CD4-positive, CD25-positive, alpha-beta regulatory T cell (primary cell): ENCODE measurements at regions not wholly inside any gene's neighbourhood (a gene's known extent, or its start where the extent isn't known, plus 50 kb on each side); places are given as distances from the start of the nearest gene placed in this dataset.

Experiments
- ATAC-seq, 2 donors: fragments of 150-1000 bp; cut with Tn5 transposase; one replicate each; pipeline ENCODE4 v1.10.0; 2021; ENCODE audit warnings: low read depth in 2 of 2, moderate number of reproducible peaks in 2 of 2, moderate library complexity in 1 of 2
- DNase-seq, 3 donors: peaks; one replicate each; pipeline versions ENCODE4 v3.0.0 to v3.0.0-alpha.2; 2012 to 2022; ENCODE audit warnings: mixed read lengths in 1 of 3
- H3K27ac ChIP-seq: one replicate; pipeline ENCODE4 v1.7.0; 2013; ENCODE audit warnings: mild to moderate bottlenecking, low read length; ENCODE audit not compliant: insufficient read depth, poor library complexity, severe bottlenecking
- H3K27me3 ChIP-seq: one replicate; pipeline ENCODE4 v1.7.0; 2013; ENCODE audit warnings: low read length; ENCODE audit not compliant: control insufficient read depth, insufficient read depth
- H3K36me3 ChIP-seq: one replicate; pipeline ENCODE4 v1.7.0; 2013; ENCODE audit warnings: mild to moderate bottlenecking, low read length, moderate library complexity; ENCODE audit not compliant: control insufficient read depth, insufficient read depth
- H3K4me1 ChIP-seq: 2 replicates; pipeline ENCODE4 v1.7.0; 2013; ENCODE audit warnings: mild to moderate bottlenecking, low read length; ENCODE audit not compliant: insufficient read depth, control insufficient read depth, poor library complexity, severe bottlenecking
- H3K4me3 ChIP-seq: one replicate; pipeline ENCODE4 v1.7.0; 2013; ENCODE audit warnings: low read depth, mild to moderate bottlenecking, low read length, moderate library complexity
- H3K9me3 ChIP-seq, 2 experiments: 1 replicate in 1 of 2; 2 replicates in 1 of 2; pipeline ENCODE4 v1.7.0; 2013; ENCODE audit warnings: low read length in 2 of 2, mild to moderate bottlenecking in 1 of 2, moderate library complexity in 1 of 2; ENCODE audit not compliant: control insufficient read depth in 2 of 2
- H3K27ac Mint-ChIP-seq, 3 donors: one replicate each; pipeline ENCODE4 v1.8.0; 2020 to 2022; ENCODE audit warnings: mild to moderate bottlenecking in 3 of 3, mixed read lengths in 3 of 3, moderate library complexity in 2 of 3
- H3K27me3 Mint-ChIP-seq: one replicate; pipeline ENCODE4 v1.8.0; 2022; ENCODE audit warnings: mild to moderate bottlenecking, mixed read lengths
- H3K36me3 Mint-ChIP-seq: one replicate; pipeline ENCODE4 v1.8.0; 2020; ENCODE audit warnings: mixed read lengths
- H3K4me1 Mint-ChIP-seq, 4 donors: one replicate each; pipeline ENCODE4 v1.8.0; 2020 to 2022; ENCODE audit warnings: mixed read lengths in 4 of 4, mild to moderate bottlenecking in 1 of 4
- H3K4me3 Mint-ChIP-seq, 4 donors: one replicate each; pipeline ENCODE4 v1.8.0; 2020 to 2022; ENCODE audit warnings: mild to moderate bottlenecking in 4 of 4, mixed read lengths in 4 of 4, moderate library complexity in 3 of 4
- H3K9me3 Mint-ChIP-seq, 7 donors: one replicate each; pipeline ENCODE4 v1.8.0; 2020 to 2022; ENCODE audit warnings: mixed read lengths in 7 of 7, mild to moderate bottlenecking in 3 of 7, moderate library complexity in 2 of 7

GRCh38 chr5:74541381-74541781 lies 99.1 kb downstream of the ENC1 start:
- H3K9me3 Mint-ChIP-seq: peaks cover 0 to 4% (median 0%) of the 10 kb centered on the region in 7 donors
- no peaks in the 10 kb centered on the region for H3K4me1 ChIP-seq
- DNase-seq: no peak
- H3K36me3 Mint-ChIP-seq: no peaks in the 10 kb centered on the region
- peaks cover 32% of the 10 kb centered on the region for H3K27me3 Mint-ChIP-seq
- no peaks in the 10 kb centered on the region for H3K4me1 Mint-ChIP-seq
- H3K36me3 ChIP-seq: no peaks in the 10 kb centered on the region
- H3K9me3 ChIP-seq: no peaks in the 10 kb centered on the region
- H3K4me3 Mint-ChIP-seq: no peak overlapping the region
- no peak for ATAC-seq
- H3K27ac Mint-ChIP-seq: no peak overlapping the region
- H3K27me3 ChIP-seq: peaks cover 3% of the 10 kb centered on the region
- no peak overlapping the region for H3K27ac ChIP-seq
- no peak overlapping the region for H3K4me3 ChIP-seq

- peaks cover 38% of the 10 kb centered on the region for H3K27me3 Mint-ChIP-seq
- no peaks in the 10 kb centered on the region for H3K36me3 ChIP-seq
- ATAC-seq (no peak), DNase-seq (no peak)
- H3K27ac Mint-ChIP-seq: no peak overlapping the region
- no peaks in the 10 kb centered on the region for H3K36me3 Mint-ChIP-seq
- H3K27me3 ChIP-seq: peaks cover 3% of the 10 kb centered on the region
- no peak overlapping the region for H3K4me3 Mint-ChIP-seq
- H3K4me1 ChIP-seq: no peaks in the 10 kb centered on the region
- H3K27ac ChIP-seq: no peak overlapping the region
- H3K4me3 ChIP-seq: no peak overlapping the region
- no peaks in the 10 kb centered on the region for H3K9me3 ChIP-seq
- H3K9me3 Mint-ChIP-seq: peaks cover 0 to 4% (median under 1%) of the 10 kb centered on the region in 7 donors
- no peaks in the 10 kb centered on the region for H3K4me1 Mint-ChIP-seq
These were observed 99.9 kb downstream of the ENC1 start for GRCh38 chr5:74540622-74541021.

DNA sequence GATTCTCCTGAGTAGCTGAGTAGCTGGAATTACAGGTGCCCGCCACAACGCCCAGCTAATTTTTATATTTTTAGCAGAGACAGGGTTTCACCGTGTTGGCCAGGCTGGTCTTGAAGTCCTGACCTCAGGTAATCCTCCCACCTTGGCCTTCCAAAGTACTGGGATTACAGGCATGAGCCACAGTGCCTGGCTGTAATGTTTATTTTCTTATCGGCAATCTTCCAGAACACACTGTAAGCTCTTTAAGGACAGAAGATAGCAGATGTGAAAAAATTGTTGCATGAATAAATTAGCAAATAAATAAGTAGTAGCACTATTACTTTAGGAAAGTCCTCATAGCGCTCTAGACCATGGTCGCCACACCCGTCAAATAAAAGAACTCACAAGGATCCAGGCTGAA lies 100.5 kb downstream of the ENC1 start:
- H3K36me3 ChIP-seq: no peaks in the 10 kb centered on the region
- H3K27ac Mint-ChIP-seq: no peak overlapping the region
- peaks cover 38% of the 10 kb centered on the region for H3K27me3 Mint-ChIP-seq
- no peaks in the 10 kb centered on the region for H3K36me3 Mint-ChIP-seq
- no peaks in the 10 kb centered on the region for H3K4me1 Mint-ChIP-seq
- ATAC-seq (no peak), DNase-seq (no peak)
- H3K4me1 ChIP-seq: no peaks in the 10 kb centered on the region
- no peak overlapping the region for H3K4me3 Mint-ChIP-seq
- H3K9me3 ChIP-seq: peaks cover 0 to 2% of the 10 kb centered on the region in 2 experiments
- H3K27ac ChIP-seq: no peak overlapping the region
- peaks cover 0 to 4% (median 1%) of the 10 kb centered on the region in 7 donors for H3K9me3 Mint-ChIP-seq
- no peak overlapping the region for H3K4me3 ChIP-seq
- peaks cover 3% of the 10 kb centered on the region for H3K27me3 ChIP-seq

DNA sequence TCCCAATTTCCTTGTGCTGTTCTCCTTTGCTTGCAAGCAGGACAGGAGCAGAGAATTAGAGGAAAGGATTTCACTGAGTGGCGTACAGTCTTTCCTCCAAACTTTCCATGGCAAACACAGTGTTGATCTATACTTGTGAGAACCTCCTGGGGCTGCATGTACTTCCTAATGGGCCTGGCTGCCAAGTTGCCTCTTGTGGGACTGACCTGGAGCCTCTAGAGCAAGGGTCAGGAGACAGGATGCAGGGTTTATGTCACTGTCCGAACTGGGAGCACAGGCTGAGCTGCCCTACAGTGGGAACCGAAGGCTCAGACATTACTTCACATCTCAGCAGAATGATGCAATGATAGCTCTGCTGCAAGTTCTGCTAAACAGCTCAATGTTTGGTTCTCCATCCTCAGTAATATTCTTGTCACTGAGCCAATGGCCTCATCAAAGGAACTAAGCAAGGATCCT lies 102.3 kb downstream of the ENC1 start:
- H3K4me1 Mint-ChIP-seq: no peaks in the 10 kb centered on the region
- H3K27me3 Mint-ChIP-seq: peaks cover 29% of the 10 kb centered on the region
- DNase-seq: no peak
- Histone ChIP-seq H3K36me3 (no peaks in the 10 kb centered on the region), H3K9me3 (peaks cover 10 to 11% of the 10 kb centered on the region in 2 experiments), H3K27me3 (peaks cover 3% of the 10 kb centered on the region), H3K27ac (no peak overlapping the region), H3K4me1 (no peaks in the 10 kb centered on the region), H3K4me3 (no peak overlapping the region)
- H3K4me3 Mint-ChIP-seq: no peak overlapping the region
- no peak for ATAC-seq
- H3K36me3 Mint-ChIP-seq: no peaks in the 10 kb centered on the region
- H3K27ac Mint-ChIP-seq: no peak overlapping the region
- peaks cover 0 to 14% (median 5%) of the 10 kb centered on the region in 7 donors for H3K9me3 Mint-ChIP-seq

DNA sequence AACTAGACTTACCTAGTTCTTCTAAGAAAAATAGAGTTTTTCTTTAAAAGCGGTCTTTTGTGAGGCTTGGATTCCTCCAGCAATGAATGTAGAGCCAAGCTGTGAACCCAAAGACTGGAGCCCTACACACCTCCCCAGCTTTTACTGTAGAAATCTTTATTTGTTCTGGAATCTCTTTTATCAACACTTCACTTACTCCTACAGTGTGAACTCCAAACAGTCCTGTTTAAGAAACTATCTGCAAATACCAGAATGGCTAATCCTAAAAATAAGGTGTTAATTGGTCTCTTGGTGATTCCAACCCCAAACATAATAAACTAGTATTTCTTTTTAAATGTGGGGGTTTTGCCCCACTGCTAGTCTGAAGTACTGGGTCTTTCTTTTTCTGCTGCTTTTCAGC lies 103.9 kb downstream of the ENC1 start:
- H3K4me3 Mint-ChIP-seq: no peak overlapping the region
- no peak overlapping the region for H3K27ac ChIP-seq
- no peak overlapping the region for H3K27ac Mint-ChIP-seq
- H3K36me3 ChIP-seq: no peaks in the 10 kb centered on the region
- peaks cover 33% of the 10 kb centered on the region for H3K27me3 Mint-ChIP-seq
- no peaks in the 10 kb centered on the region for H3K36me3 Mint-ChIP-seq
- H3K4me1 Mint-ChIP-seq: no peaks in the 10 kb centered on the region
- H3K9me3 ChIP-seq: peaks cover 10 to 11% of the 10 kb centered on the region in 2 experiments
- H3K4me3 ChIP-seq: no peak overlapping the region
- ATAC-seq (no peak), DNase-seq (no peak)
- H3K9me3 Mint-ChIP-seq: peaks cover 0 to 18% (median 5%) of the 10 kb centered on the region in 7 donors
- peaks cover 3% of the 10 kb centered on the region for H3K27me3 ChIP-seq
- H3K4me1 ChIP-seq: no peaks in the 10 kb centered on the region

DNA sequence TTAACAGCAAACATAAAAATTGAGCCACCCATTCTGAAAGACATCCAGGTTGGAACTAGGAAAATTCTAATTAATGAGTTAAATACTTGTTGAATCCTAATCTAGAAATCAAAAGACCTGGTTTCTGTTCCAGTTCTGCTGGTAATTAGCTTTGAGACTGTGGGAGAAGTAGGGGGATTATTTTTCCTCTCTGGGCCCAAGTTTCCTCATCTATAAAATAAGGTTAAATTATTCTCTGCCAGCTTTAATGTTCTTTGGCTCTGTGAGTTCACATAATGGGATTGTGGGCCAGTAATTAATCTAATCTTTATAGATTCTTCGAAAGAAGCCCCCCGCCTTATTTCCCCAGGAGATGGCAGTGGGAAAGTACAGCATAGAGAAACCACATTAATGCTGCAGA lies 104.6 kb downstream of the ENC1 start:
- peaks cover 3% of the 10 kb centered on the region for H3K27me3 ChIP-seq
- no peak overlapping the region for H3K4me3 ChIP-seq
- H3K36me3 Mint-ChIP-seq: no peaks in the 10 kb centered on the region
- H3K27me3 Mint-ChIP-seq: peaks cover 33% of the 10 kb centered on the region
- DNase-seq (no peak), ATAC-seq (no peak)
- no peak overlapping the region for H3K27ac ChIP-seq
- peaks cover 10 to 11% of the 10 kb centered on the region in 2 experiments for H3K9me3 ChIP-seq
- H3K9me3 Mint-ChIP-seq: peaks cover 0 to 18% (median 5%) of the 10 kb centered on the region in 7 donors
- H3K27ac Mint-ChIP-seq: no peak overlapping the region
- no peaks in the 10 kb centered on the region for H3K4me1 Mint-ChIP-seq
- no peaks in the 10 kb centered on the region for H3K4me1 ChIP-seq
- no peak overlapping the region for H3K4me3 Mint-ChIP-seq
- H3K36me3 ChIP-seq: no peaks in the 10 kb centered on the region

DNA sequence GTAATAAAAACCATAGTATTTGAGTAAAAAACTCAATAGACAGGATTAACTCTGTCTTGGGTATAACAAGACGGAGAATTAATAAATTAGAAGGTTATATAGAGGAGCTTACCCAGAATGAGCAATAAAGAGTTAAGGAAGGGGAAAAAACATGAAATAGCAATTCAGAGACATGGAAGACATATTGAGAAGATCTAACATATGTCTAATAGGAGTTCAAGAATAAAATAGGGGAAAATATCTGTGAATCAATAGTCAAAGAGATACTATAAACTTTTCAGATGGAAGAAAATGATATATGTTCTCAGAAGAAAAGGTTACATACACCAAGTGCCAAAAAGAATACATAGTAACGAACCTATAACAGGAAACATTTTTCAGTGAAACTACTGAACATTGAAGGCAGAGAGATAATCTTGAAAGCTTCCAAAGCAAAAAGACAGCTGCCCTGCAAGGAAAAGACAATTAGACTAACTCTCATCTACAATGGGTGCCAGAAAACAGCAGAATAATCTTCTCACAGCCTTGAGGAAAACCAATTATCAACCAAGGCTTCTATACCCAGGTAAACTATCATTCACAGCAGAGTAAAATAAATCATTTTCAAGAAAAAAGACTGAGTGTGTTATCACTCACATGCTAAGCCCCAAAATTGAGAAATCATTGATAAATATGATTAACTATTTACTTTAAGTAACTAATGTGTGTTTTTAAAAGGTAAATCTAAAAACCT lies 106.0 kb downstream of the ENC1 start:
- H3K9me3 Mint-ChIP-seq: peaks cover 0 to 18% (median 5%) of the 10 kb centered on the region in 7 donors
- H3K27me3 Mint-ChIP-seq: peaks cover 28% of the 10 kb centered on the region
- no peak for ATAC-seq

More for the DNA sequence above, 106.0 kb downstream of the ENC1 start:
- Mint-ChIP-seq H3K4me3 (no peak overlapping the region), H3K4me1 (no peaks in the 10 kb centered on the region), H3K27ac (no peak overlapping the region), H3K36me3 (no peaks in the 10 kb centered on the region)
- H3K36me3 ChIP-seq: no peaks in the 10 kb centered on the region
- H3K4me3 ChIP-seq: no peak overlapping the region
- no peaks in the 10 kb centered on the region for H3K4me1 ChIP-seq
- H3K27ac ChIP-seq: no peak overlapping the region
- H3K27me3 ChIP-seq: peaks cover 3% of the 10 kb centered on the region
- peaks cover 10 to 11% of the 10 kb centered on the region in 2 experiments for H3K9me3 ChIP-seq
- DNase-seq: no peak
